ENCODE measurements at regions not wholly inside any gene's neighbourhood (a gene's known extent, or its start where the extent isn't known, plus 50 kb on each side); places are given as distances from the start of the nearest gene placed in this dataset.
"Not testable (repeated sequence)": the region's sequence is repeated elsewhere in the genome, so short reads cannot be mapped to it uniquely, and the experiment has no call there.

DNA sequence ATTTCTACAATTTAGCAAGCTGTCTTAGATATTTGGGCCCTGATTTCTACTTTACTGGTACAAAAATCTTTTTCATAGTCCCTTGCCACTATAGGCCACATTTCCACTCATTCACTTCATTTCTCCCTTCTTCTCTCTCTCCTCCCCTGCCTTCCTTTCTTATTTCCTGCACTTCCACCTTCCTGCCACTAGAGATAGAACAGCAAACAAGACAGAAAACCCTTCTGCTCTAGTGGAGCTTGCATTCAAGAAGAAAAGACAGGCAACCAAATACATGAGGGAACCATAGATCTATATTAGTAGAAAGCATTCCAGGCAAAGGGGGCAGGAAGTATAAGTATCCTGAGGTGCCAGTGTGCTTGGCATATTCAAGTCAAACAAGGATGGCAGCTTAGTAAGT, 623.5 kb downstream of the FLRT2 start:
- in situ Hi-C loops (cut with HindIII; ENCODE audit: low sequenced_read_pairs) = loop anchor here (5.0 kb wide), 1 partner anchor 74 kb away; no protein-coding TSS in a partner anchor
- TF ChIP-seq CTCF (IDR thresholded peaks at IDR 0.05; ENCODE audit: low read depth, low read length, missing control alignments) = no peak
- no peak overlapping the region for H3K4me3 ChIP-seq (ENCODE audit: low read depth, low read length)
- DNase-seq (ENCODE audit: low read depth) = no peak

- no peak for TF ChIP-seq CTCF (IDR thresholded peaks at IDR 0.05; ENCODE audit: low read depth, low read length, missing control alignments)
- DNase-seq (ENCODE audit: low read depth) = no peak
- no peak overlapping the region for H3K4me3 ChIP-seq (ENCODE audit: low read depth, low read length)
- in situ Hi-C loops (cut with HindIII; ENCODE audit: low sequenced_read_pairs) = no loop called here
These were observed 613.3 kb downstream of the FLRT2 start for GRCh38 chr14:86143248-86143647.

- in situ Hi-C loops (cut with HindIII; ENCODE audit: low sequenced_read_pairs) = no loop called here
- no peak overlapping the region for H3K4me3 ChIP-seq (ENCODE audit: low read depth, low read length)
- no peak for DNase-seq (ENCODE audit: low read depth)
- TF ChIP-seq CTCF (IDR thresholded peaks at IDR 0.05; ENCODE audit: low read depth, low read length, missing control alignments) = no peak
These were observed 612.0 kb downstream of the FLRT2 start for GRCh38 chr14:86141966-86142365.

GRCh38 chr14:86129426-86129825, 599.5 kb downstream of the FLRT2 start:
- DNase-seq (ENCODE audit: low read depth) = no peak
- no peak overlapping the region for H3K4me3 ChIP-seq (ENCODE audit: low read depth, low read length)
- in situ Hi-C loops (cut with HindIII; ENCODE audit: low sequenced_read_pairs) = no loop called here
- no peak for TF ChIP-seq CTCF (IDR thresholded peaks at IDR 0.05; ENCODE audit: low read depth, low read length, missing control alignments)

DNA sequence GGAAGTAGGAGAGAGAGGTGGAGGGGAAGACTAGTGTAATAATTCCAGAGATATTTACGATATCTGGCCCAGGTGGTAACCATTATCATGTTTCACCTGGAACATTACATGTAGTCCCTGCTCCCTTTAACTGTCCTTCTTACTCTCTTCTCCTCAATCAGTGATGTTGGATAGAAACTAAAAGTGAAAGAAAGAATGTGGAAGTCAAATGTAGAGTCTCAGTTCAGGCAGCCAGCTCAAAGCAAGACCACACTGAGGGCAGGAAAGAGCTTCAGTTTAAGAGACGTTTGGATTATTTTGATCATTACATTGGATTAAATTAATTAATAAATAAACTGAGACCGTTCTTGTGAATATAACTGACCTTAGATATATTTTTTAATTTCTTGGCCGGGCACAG, 594.4 kb downstream of the FLRT2 start:
- no peak for DNase-seq (ENCODE audit: low read depth)
- H3K4me3 ChIP-seq (ENCODE audit: low read depth, low read length) = no peak overlapping the region
- in situ Hi-C loops (cut with HindIII; ENCODE audit: low sequenced_read_pairs) = no loop called here
- no peak for TF ChIP-seq CTCF (IDR thresholded peaks at IDR 0.05; ENCODE audit: low read depth, low read length, missing control alignments)

DNA sequence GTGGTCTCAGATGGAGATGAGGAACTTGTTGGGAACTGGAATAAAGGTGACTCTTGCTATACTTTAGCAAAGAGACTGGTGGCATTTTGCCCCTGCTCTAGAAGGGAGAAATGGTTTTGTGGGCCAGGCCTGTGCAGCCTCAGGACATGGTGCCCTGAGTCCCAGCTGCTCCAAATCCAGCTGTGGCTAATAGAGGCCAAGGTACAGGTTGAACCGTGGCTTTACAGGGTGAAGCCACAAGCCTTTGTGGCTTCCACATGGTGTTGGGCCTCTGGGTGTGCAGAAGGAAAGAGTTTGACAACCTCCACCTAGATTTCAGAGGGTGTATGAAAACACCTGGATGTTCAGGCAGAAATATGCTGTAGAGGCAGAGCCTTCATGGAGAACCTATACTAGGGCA, 586.0 kb downstream of the FLRT2 start:
- DNase-seq (ENCODE audit: low read depth) = no peak
- in situ Hi-C loops (cut with HindIII; ENCODE audit: low sequenced_read_pairs) = no loop called here
- H3K4me3 ChIP-seq (ENCODE audit: low read depth, low read length) = no peak overlapping the region
- no peak for TF ChIP-seq CTCF (IDR thresholded peaks at IDR 0.05; ENCODE audit: low read depth, low read length, missing control alignments)

DNA sequence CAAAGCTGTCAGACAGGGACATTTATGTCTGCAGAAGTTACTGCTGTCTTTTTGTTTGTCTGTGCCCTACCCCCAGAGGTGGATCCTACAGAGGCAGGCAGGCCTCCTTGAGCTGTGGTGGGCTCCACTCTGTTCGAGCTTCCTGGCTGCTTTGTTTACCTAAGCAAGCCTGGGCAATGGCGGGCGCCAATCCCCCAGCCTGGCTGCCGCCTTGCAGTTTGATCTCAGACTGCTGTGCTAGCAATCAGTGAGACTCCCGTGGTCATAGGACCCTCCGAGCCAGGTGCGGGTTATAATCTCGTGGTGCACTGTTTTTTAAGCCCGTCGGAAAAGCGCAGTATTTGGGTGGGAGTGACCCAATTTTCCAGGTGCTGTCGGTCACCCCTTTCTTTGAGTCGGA, 580.9 kb downstream of the FLRT2 start:
- DNase-seq (ENCODE audit: low read depth); in situ Hi-C loops (cut with HindIII; ENCODE audit: low sequenced_read_pairs); H3K4me3 ChIP-seq (ENCODE audit: low read depth, low read length): not testable (repeated sequence)

All from astrocyte of the cerebellum (primary cell).